ENCODE measurements at regions not wholly inside any gene's neighbourhood (a gene's known extent, or its start where the extent isn't known, plus 50 kb on each side); places are given as distances from the start of the nearest gene placed in this dataset.
"Not testable (repeated sequence)": the region's sequence is repeated elsewhere in the genome, so short reads cannot be mapped to it uniquely, and the experiment has no call there.

- DNase-seq (ENCODE audit: low read depth): no peak
Measured at GRCh38 chr1:30572192-30572591, 151.2 kb downstream of the MATN1 start.

- no peak for DNase-seq (ENCODE audit: low read depth)
Measured at GRCh38 chr1:30571380-30571779, 152.0 kb downstream of the MATN1 start.

GRCh38 chr1:30569384-30569783, 154.0 kb downstream of the MATN1 start:
- no peak for DNase-seq (ENCODE audit: low read depth)

- DNase-seq (ENCODE audit: low read depth): no peak
Measured at GRCh38 chr1:30562559-30562958, 160.8 kb downstream of the MATN1 start.

DNA sequence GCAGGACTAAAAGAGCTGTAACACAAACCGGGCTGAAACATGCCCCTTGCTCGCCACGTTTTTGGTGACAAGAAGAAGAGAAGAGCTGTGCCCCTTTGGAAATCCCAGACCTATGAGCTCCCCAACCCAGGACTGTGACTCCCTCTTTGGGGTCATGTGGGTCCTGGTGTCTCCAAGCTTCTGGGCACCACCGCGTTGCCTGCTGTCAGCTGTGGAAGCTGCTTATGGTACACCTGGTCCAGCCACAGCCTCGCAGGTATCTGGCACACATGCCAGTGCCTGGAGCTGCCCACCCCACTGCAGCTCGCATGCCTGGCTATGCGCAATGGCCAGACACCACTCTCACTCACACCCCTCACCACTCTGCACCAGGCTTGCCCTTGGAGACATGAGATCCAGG, 171.8 kb downstream of the MATN1 start:
- DNase-seq (ENCODE audit: low read depth): no peak

GRCh38 chr1:30550365-30551220, 172.8 kb downstream of the MATN1 start:
- no peak for DNase-seq (ENCODE audit: low read depth)

- not testable (repeated sequence) for DNase-seq (ENCODE audit: low read depth)
Measured at GRCh38 chr1:30549872-30550271, 173.5 kb downstream of the MATN1 start.

- no peak for DNase-seq (ENCODE audit: low read depth)
Measured at GRCh38 chr1:30548294-30548693, 175.1 kb downstream of the MATN1 start.

GRCh38 chr1:30547326-30547725, 176.1 kb downstream of the MATN1 start:
- not testable (repeated sequence) for DNase-seq (ENCODE audit: low read depth)

DNA sequence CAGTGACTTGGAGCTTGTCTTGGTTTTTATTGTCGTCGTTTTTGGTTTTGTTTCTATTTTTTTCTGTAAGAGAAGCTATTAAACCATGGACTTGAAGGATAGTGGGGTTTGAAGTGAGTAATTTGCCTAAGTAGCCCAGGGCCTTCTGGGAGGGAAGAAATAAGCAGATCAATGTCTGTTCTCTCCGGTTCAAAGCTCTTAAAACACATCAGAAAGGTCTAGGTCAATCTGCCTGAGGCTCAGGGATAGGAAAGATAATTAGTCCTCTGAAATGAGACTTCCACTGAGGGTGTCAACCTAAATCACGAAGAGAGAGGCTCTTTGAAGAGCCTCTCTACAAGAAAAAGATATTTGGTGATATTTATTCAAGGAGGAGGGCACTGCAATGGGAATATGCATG, 178.0 kb downstream of the MATN1 start:
- no peak for DNase-seq (ENCODE audit: low read depth)

DNA sequence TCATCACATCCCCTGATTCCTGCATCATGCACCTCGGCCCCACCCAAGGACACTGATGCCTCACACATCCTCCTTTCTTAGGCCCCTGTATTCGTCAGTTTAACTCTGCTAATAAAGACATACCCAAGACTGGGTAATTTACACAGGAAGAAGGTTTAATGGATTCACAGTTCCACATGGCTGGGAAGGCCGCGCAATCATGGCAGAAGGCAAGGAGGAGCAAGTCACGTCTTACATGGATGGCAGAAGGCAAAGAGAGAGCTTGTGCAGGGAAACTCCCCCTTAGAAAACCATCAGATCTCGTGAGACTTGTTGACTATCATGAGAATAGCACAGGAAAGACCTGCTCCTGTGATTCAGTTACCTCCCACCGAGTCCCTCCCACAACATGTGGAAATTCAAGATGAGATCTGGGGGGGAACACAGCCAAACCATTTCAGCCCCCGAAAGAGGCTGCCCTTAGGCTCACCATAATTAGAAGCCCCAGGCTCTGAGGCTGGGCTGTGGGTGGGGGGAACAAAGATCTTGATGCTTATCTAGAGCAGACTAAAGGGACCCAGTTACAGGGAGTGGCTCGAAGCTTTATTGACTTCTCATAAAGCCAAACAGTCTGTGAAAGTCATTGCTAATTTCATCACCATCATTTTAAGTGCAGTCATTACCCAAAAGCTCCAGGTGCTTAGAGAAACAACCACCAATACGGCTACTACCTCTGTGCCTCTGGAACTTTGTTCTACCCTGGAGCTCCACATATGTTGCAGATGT, 181.5 kb downstream of the MATN1 start:
- DNase-seq (ENCODE audit: low read depth): no peak

DNA sequence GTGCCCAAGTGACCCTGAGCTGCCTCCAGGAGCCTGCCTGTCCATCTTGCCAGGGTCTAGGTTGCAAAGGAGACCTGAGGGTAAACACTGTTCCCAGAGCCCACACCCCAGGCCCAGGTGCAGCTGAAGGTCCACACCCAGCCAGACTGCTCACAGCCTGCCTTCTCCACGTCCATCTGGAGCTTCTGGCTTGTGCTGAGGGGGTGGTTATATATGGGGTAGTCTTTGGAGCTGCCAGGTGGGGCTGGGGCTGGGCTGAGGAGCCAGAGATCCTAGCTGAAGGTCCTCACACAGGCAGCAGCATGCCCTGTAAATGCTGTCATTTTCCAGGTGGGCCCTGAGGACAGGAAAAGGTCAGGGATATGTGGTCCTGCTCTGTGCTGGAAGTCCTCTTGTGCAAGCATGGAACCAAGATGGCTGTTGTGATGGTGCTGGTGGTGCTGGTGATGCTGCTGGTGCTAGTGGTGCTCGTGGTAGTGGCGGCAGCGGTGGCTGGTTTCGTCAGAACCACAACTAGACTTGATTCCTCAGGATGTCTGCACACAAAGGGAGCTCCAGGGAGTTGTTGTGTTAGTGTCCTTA, 182.7 kb downstream of the MATN1 start:
- DNase-seq (ENCODE audit: low read depth): no peak

- DNase-seq (ENCODE audit: low read depth): no peak
Measured at GRCh38 chr1:30539884-30540283, 183.5 kb downstream of the MATN1 start.

- no peak for DNase-seq (ENCODE audit: low read depth)
Measured at GRCh38 chr1:30538993-30539867, 184.2 kb downstream of the MATN1 start.

DNA sequence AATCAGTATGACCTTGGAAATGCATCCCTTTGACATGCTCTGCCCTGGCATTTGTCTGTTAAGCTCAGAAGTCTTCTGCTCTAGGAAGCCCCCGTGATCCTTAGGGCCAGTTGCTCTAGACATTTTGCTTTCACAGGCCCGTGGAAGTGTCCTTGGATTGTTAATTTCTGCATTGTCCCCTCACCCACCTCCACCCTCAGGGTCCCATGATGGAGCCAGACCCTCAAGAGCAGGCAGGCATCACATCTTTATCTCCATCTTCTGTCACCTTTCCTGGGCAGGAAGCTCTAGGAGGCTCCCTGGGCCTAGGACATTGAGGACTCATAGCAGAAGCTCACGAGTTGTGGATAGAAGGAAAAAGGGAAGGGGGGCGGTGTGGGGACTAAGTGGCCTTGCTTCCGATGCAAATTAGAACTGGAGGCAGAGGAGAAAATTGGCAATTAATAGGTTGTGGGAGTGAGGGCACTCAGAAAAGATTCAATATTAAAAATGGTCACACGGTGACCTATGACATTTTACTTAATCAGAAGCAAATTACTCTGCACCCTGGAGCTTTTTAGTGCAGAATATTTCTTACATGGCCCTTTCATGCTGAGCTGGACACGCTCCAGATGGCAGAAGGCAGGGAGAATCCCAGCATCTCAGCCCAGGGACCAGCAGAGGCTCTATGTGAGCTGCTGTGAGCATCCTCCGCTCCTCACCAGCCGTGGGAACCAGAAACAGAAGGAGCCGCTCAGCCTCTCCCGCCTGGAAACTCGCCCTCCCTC, 185.0 kb downstream of the MATN1 start:
- no peak for DNase-seq (ENCODE audit: low read depth)

DNA sequence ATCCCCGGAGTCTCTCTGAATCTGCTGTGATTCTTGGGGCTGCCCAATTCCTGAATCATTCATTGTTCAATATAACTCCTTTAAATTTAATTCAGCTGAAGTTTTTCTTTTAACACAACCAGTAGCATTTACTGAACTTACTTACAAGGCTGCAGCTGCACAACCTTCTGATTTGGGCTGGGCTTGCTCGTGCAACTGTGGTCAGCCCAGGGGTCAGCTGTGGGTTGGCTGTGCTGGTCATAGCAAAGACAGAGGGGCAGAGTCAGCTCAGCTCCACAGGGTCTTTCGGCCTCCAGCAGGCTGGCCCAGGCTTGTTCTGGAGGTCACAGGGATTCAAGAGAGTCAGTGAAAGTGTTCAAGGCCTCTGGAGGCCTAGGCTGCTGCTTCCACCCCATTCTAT, 186.1 kb downstream of the MATN1 start:
- no peak for DNase-seq (ENCODE audit: low read depth)

- DNase-seq (ENCODE audit: low read depth): no peak
Measured at GRCh38 chr1:30536530-30536929, 186.9 kb downstream of the MATN1 start.

DNA sequence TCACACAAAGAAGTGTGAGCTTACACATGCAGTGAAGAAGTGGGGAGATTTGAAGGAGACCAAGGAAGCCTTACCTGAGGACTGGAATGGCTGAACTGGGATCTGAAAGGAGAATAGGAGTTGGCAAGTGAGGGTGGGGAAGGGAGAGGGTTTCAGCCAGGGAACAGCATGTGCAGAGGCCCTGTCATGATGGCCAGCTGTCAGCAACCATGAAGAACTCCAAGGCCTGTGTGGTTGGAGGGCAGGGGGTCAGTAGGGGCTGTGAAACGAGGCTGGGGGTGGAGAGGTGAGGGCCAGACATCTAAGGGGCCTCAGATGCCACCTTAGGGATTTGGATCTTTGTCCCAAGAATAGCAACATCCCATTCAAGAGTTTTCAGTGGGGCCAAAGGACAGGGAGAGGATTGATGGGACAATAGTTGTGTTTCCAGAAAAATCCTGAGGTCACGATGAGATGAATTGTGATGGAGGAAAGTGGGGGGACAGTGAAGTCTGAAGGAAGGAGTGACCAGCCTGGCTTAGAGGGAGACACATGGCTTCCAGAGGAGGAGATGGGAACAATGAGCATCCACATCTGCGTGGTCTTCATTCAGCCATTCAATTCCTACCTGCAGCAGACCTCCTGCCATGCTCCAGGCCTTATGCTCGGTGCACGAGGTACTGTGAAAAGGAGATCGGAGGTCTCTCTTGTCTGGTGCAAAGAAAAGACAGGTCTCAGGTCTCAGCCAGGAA, 187.6 kb downstream of the MATN1 start:
- no peak for DNase-seq (ENCODE audit: low read depth)

GRCh38 chr1:30534551-30534940, 188.8 kb downstream of the MATN1 start:
- no peak for DNase-seq (ENCODE audit: low read depth)
